ENCODE measurements at regions not wholly inside any gene's neighbourhood (a gene's known extent, or its start where the extent isn't known, plus 50 kb on each side); places are given as distances from the start of the nearest gene placed in this dataset.
"Not testable (repeated sequence)": the region's sequence is repeated elsewhere in the genome, so short reads cannot be mapped to it uniquely, and the experiment has no call there.

- no peak for TF ChIP-seq CTCF (IDR thresholded peaks at IDR 0.05)
- no peaks in the 10 kb centered on the region for H3K27me3 ChIP-seq (ENCODE audit: insufficient read depth in 3 of 3, low read length in 2 of 3)
- H3K27ac ChIP-seq: no peak overlapping the region
- H3K9me3 ChIP-seq: no peaks in the 10 kb centered on the region
- intact Hi-C loops (cut with DNase I): no loop called here
- no peak for DNase-seq
- no peaks in the 10 kb centered on the region for H3K36me3 ChIP-seq (ENCODE audit: insufficient read depth in 1 of 2, low read depth in 1 of 2)
- no peak overlapping the region for H3K4me3 ChIP-seq
- no peaks in the 10 kb centered on the region for H3K4me1 ChIP-seq
- ATAC-seq: no peak
These were observed 926.3 kb upstream of the ARRDC3 start for GRCh38 chr5:92309336-92309991.

- no peak for TF ChIP-seq CTCF (IDR thresholded peaks at IDR 0.05)
- DNase-seq (no peak), ATAC-seq (no peak)
- H3K9me3 ChIP-seq: no peaks in the 10 kb centered on the region
- no peak overlapping the region for H3K27ac ChIP-seq
- H3K4me1 ChIP-seq: no peaks in the 10 kb centered on the region
- H3K4me3 ChIP-seq: no peak overlapping the region
- no peaks in the 10 kb centered on the region for H3K27me3 ChIP-seq (ENCODE audit: insufficient read depth in 3 of 3, low read length in 2 of 3)
- intact Hi-C loops (cut with DNase I): no loop called here
- no peaks in the 10 kb centered on the region for H3K36me3 ChIP-seq (ENCODE audit: insufficient read depth in 1 of 2, low read depth in 1 of 2)
These were observed 925.6 kb upstream of the ARRDC3 start for GRCh38 chr5:92308679-92309078.

DNA sequence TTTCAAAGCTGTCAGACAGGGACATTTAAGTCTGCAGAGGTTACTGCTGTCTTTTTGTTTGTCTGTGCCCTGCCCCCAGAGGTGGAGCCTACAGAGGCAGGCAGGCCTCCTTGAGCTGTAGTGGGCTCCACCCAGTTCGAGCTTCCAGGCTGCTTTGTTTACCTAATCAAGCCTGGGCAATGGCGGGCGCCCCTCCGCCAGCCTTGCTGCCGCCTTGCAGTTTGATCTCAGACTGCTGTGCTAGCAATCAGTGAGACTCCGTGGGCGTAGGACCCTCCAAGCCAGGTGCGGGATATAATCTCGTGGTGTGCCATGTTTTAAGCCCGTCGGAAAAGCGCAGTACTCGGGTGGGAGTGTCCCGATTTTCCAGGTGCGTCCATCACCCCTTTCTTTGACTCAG, 919.2 kb upstream of the ARRDC3 start:
- H3K27me3 ChIP-seq (ENCODE audit: insufficient read depth in 3 of 3, low read length in 2 of 3); ATAC-seq; H3K4me3 ChIP-seq; intact Hi-C loops (cut with DNase I); H3K27ac ChIP-seq; H3K36me3 ChIP-seq (ENCODE audit: insufficient read depth in 1 of 2, low read depth in 1 of 2); DNase-seq; H3K4me1 ChIP-seq; H3K9me3 ChIP-seq: not testable (repeated sequence)
- 92 to 97% (median 92%) methylated on average over 14 to 15 of the region's 15 CpGs for WGBS, 3 donors

DNA sequence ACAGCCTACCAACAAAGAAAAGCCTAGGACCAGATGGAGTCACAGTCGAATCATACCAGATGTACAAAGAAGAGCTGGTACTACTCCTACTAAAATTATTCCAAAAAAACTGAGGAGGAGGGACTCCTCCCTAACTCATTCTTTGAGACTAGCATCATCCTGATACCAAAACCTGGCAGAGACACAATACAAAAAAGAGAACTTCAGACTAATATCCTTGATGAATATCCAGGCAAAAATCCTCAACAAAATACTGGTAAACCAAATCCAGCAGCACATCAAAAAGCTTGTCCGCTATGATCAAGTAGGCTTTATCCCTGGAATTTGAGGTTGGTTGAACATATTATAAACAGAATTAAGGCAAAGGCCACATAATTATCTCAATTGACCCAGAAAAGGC, 900.4 kb upstream of the ARRDC3 start:
- TF ChIP-seq CTCF (IDR thresholded peaks at IDR 0.05): no peak
- 88 to 97% (median 95%) methylated on average over 2 of the region's 2 CpGs for WGBS, 3 donors
- peaks cover 11% of the 10 kb centered on the region for H3K9me3 ChIP-seq
- no peak overlapping the region for H3K27ac ChIP-seq
- DNase-seq (no peak), ATAC-seq (no peak)
- intact Hi-C loops (cut with DNase I): no loop called here
- H3K36me3 ChIP-seq (ENCODE audit: insufficient read depth in 1 of 2, low read depth in 1 of 2): no peaks in the 10 kb centered on the region
- no peak overlapping the region for H3K4me3 ChIP-seq
- no peaks in the 10 kb centered on the region for H3K4me1 ChIP-seq
- H3K27me3 ChIP-seq (ENCODE audit: insufficient read depth in 3 of 3, low read length in 2 of 3): no peaks in the 10 kb centered on the region

GRCh38 chr5:92271750-92272149, 888.6 kb upstream of the ARRDC3 start:
- 36 to 40% (median 40%) methylated on average over 1 of the region's 1 CpG for WGBS, 3 donors
- H3K36me3 ChIP-seq (ENCODE audit: insufficient read depth in 1 of 2, low read depth in 1 of 2); H3K4me3 ChIP-seq; H3K27ac ChIP-seq; H3K4me1 ChIP-seq; H3K9me3 ChIP-seq; intact Hi-C loops (cut with DNase I); ATAC-seq; DNase-seq; H3K27me3 ChIP-seq (ENCODE audit: insufficient read depth in 3 of 3, low read length in 2 of 3): not testable (repeated sequence)

GRCh38 chr5:92268343-92268742, 885.2 kb upstream of the ARRDC3 start:
- H3K36me3 ChIP-seq (ENCODE audit: insufficient read depth in 1 of 2, low read depth in 1 of 2): no peaks in the 10 kb centered on the region
- no peak overlapping the region for H3K4me3 ChIP-seq
- no peaks in the 10 kb centered on the region for H3K4me1 ChIP-seq
- H3K27me3 ChIP-seq (ENCODE audit: insufficient read depth in 3 of 3, low read length in 2 of 3): no peaks in the 10 kb centered on the region
- H3K27ac ChIP-seq: no peak overlapping the region
- WGBS, 3 donors: 78 to 91% (median 87%) methylated on average over 6 of the region's 6 CpGs
- H3K9me3 ChIP-seq: no peaks in the 10 kb centered on the region
- intact Hi-C loops (cut with DNase I): no loop called here
- no peak for TF ChIP-seq CTCF (IDR thresholded peaks at IDR 0.05)
- DNase-seq (no peak), ATAC-seq (no peak)
